ENCODE measurements at regions not wholly inside any gene's neighbourhood (a gene's known extent, or its start where the extent isn't known, plus 50 kb on each side); places are given as distances from the start of the nearest gene placed in this dataset.

GRCh38 chr12:38124247-38125012 is 192.1 kb upstream of the ALG10B start:
- Histone ChIP-seq H3K4me1 (ENCODE audit: insufficient read depth, low read length) (no peaks in the 10 kb centered on the region), H3T11ph (ENCODE audit: low read length) (no peak overlapping the region), H3K4ac (ENCODE audit: low read depth, low read length) (no peak overlapping the region), H3K23ac (ENCODE audit: insufficient read length, low read depth, low read length) (no peak overlapping the region), H3K79me2 (ENCODE audit: insufficient read depth, low read length) (no peaks in the 10 kb centered on the region), H2AK5ac (ENCODE audit: insufficient read length, low read length) (no peak overlapping the region), H2BK15ac (ENCODE audit: low read depth, low read length) (no peak overlapping the region), H2BK120ac (ENCODE audit: low read depth, low read length, poor library complexity, severe bottlenecking) (no peak overlapping the region), H4K8ac (replicated peaks; ENCODE audit: insufficient read length, low read depth, low read length) (no peak overlapping the region), H4K5ac (ENCODE audit: insufficient read length, low read depth, low read length) (no peak overlapping the region), H3K4me2 (ENCODE audit: insufficient read depth, insufficient read length, low read length) (no peak overlapping the region), H3K79me1 (ENCODE audit: insufficient read depth, low read depth, low read length, poor library complexity, severe bottlenecking) (no peaks in the 10 kb centered on the region), H3K23me2 (ENCODE audit: insufficient read length, low read depth, low read length, poor library complexity, severe bottlenecking) (no peaks in the 10 kb centered on the region), H3K9ac (ENCODE audit: extremely low read depth, insufficient read length, low read length) (no peak overlapping the region), H4K91ac (ENCODE audit: insufficient read length, low read depth, low read length) (no peak overlapping the region), H3K9me3 (ENCODE audit: control insufficient read depth, low read depth, low read length) (peaks cover 77% of the 10 kb centered on the region), H3K27me3 (ENCODE audit: insufficient read depth, low read length) (no peaks in the 10 kb centered on the region), H3K27ac (ENCODE audit: insufficient read length, low read depth, low read length) (no peak overlapping the region), H3K18ac (ENCODE audit: insufficient read length, low read depth, low read length) (no peak overlapping the region), H2BK20ac (ENCODE audit: low read depth, low read length, poor library complexity, severe bottlenecking) (no peak overlapping the region), H2AFZ (ENCODE audit: low read length) (no peak overlapping the region), H2BK5ac (ENCODE audit: insufficient read length, low read length) (no peak overlapping the region), H3K56ac (ENCODE audit: insufficient read length, low read depth, low read length) (no peak overlapping the region), H3K14ac (ENCODE audit: insufficient read depth, low read length) (no peak overlapping the region), H2BK12ac (ENCODE audit: insufficient read length, low read depth, low read length) (no peak overlapping the region), H4K20me1 (ENCODE audit: control insufficient read depth, insufficient read depth, insufficient read length) (no peaks in the 10 kb centered on the region)
- Mint-ChIP-seq H3K4me3 (no peak overlapping the region), H3K27me3 (ENCODE audit: low read depth) (no peaks in the 10 kb centered on the region; the same call in 1 of the 2 replicates), H3K4me1 (no peaks in the 10 kb centered on the region), H3K27ac (no peak overlapping the region), H3K9me3 (peaks cover 90 to 91% of the 10 kb centered on the region in 2 experiments), H3K36me3 (ENCODE audit: insufficient read depth in 1 of 3, low read depth in 3 of 3) (peaks cover 6 to 43% (median 18%) of the 10 kb centered on the region in 3 experiments; a peak in 6 of 7 replicates)
- no peak for TF ChIP-seq CTCF (conservative IDR thresholded peaks at IDR 0.05)
- WGBS (ENCODE audit: extremely low coverage, insufficient read length, low lambda C conversion rate): no CpG with 5 or more reads among the region's 3 CpGs
- no peak for DNase-seq
